Gastroesophageal sphincter (tissue), 4 donors: ENCODE measurements at regions not wholly inside any gene's neighbourhood (a gene's known extent, or its start where the extent isn't known, plus 50 kb on each side); places are given as distances from the start of the nearest gene placed in this dataset.

Experiments used
- ATAC-seq: fragments of 150-250 bp; one replicate; pipeline ENCODE4 v1.9.1; 2016; ENCODE audit warnings: mild to moderate bottlenecking, moderate library complexity
- H3K27ac ChIP-seq, 4 donors: fragments of 200-600 bp; sonication (generic) in 3 of 4; 1 replicate in 3 of 4; 2 replicates in 1 of 4; pipeline ENCODE4 v1.5.1; 2016 to 2019
- H3K27me3 ChIP-seq: fragments of 200-600 bp; sonication (generic); one replicate; pipeline ENCODE4 v1.5.1; 2019
- H3K36me3 ChIP-seq, 2 donors: fragments of 200-600 bp; sonication (generic); one replicate each; pipeline ENCODE4 v1.5.1; 2019; ENCODE audit warnings: control low read depth in 1 of 2
- H3K4me1 ChIP-seq, 3 donors: fragments of 200-600 bp; sonication (generic); 1 replicate in 2 of 3; 2 replicates in 1 of 3; pipeline ENCODE4 v1.5.1; 2016 to 2019; ENCODE audit warnings: control low read depth in 2 of 3
- H3K4me3 ChIP-seq, 2 donors: fragments of 200-600 bp; sonication (generic); one replicate each; pipeline ENCODE4 v1.5.1; 2019; ENCODE audit warnings: mild to moderate bottlenecking in 1 of 2, moderate library complexity in 1 of 2
- H3K9me3 ChIP-seq, 3 donors: fragments of 200-600 bp; sonication (generic); one replicate each; pipeline ENCODE4 v1.5.1; 2017 to 2019; ENCODE audit warnings: control low read depth in 2 of 3
- CTCF ChIP-seq, 4 experiments: fragments of 200-600 bp in 2 of 4; fragments of 450-650 bp in 2 of 4; sonication (generic) in 1 of 4; IDR thresholded peaks; one replicate each; pipeline ENCODE4 v1.5.1; 2017 to 2019; ENCODE audit warnings: antibody characterized with exemption in 4 of 4, mild to moderate bottlenecking in 2 of 4, moderate library complexity in 2 of 4
- EP300 ChIP-seq: sonication (generic); formaldehyde crosslinking; IDR thresholded peaks from one replicate; pipeline ENCODE4 v1.6.1; 2017; ENCODE audit warnings: antibody characterized with exemption, mild to moderate bottlenecking
- POLR2A ChIP-seq, 2 donors: fragments of 450-650 bp; IDR thresholded peaks; one replicate each; pipeline ENCODE4 v1.6.1; 2017; ENCODE audit warnings: antibody characterized with exemption in 2 of 2, mild to moderate bottlenecking in 2 of 2, moderate library complexity in 1 of 2
- POLR2AphosphoS5 ChIP-seq: sonication (generic); formaldehyde crosslinking; IDR thresholded peaks from one replicate; pipeline ENCODE4 v1.6.1; 2017; ENCODE audit warnings: antibody characterized with exemption
- WGBS, 2 donors: methylation state at CpG; one replicate each; pipeline ENCODE4 v1.1.5; 2018; ENCODE audit warnings: low coverage in 1 of 2; 5-methylcytosine and 5-hydroxymethylcytosine counted together

- Histone ChIP-seq H3K4me1 (no peaks in the 10 kb centered on the region), H3K9me3 (no peaks in the 10 kb centered on the region), H3K27ac (no peak overlapping the region), H3K27me3 (no peaks in the 10 kb centered on the region), H3K4me3 (no peak overlapping the region), H3K36me3 (no peaks in the 10 kb centered on the region)
- 49 to 64% methylated on average over 5 to 6 of the region's 9 CpGs for WGBS, 2 donors
- TF ChIP-seq POLR2A (IDR thresholded peaks at IDR 0.05) (no peak), CTCF (IDR thresholded peaks at IDR 0.05) (no peak), POLR2AphosphoS5 (no peak), EP300 (no peak)
- ATAC-seq = no peak
Observed at GRCh38 chrX:16023790-16024734, 99.3 kb upstream of the GRPR start.

- TF ChIP-seq POLR2A (IDR thresholded peaks at IDR 0.05) (no peak), EP300 (no peak), POLR2AphosphoS5 (no peak), CTCF (IDR thresholded peaks at IDR 0.05) (no peak)
- 67% methylated on average over 1 of the region's 1 CpG for WGBS, 2 donors
- Histone ChIP-seq H3K36me3 (no peaks in the 10 kb centered on the region), H3K27ac (no peak overlapping the region), H3K4me3 (no peak overlapping the region), H3K27me3 (no peaks in the 10 kb centered on the region), H3K4me1 (no peaks in the 10 kb centered on the region), H3K9me3 (no peaks in the 10 kb centered on the region)
- ATAC-seq = no peak
Observed at GRCh38 chrX:16022580-16023200, 100.7 kb upstream of the GRPR start.

GRCh38 chrX:16018291-16018690 is 105.1 kb upstream of the GRPR start:
- no peaks in the 10 kb centered on the region for H3K27me3 ChIP-seq
- no peak overlapping the region for H3K4me3 ChIP-seq
- no peaks in the 10 kb centered on the region for H3K9me3 ChIP-seq
- H3K36me3 ChIP-seq = no peaks in the 10 kb centered on the region
- H3K4me1 ChIP-seq = no peaks in the 10 kb centered on the region
- TF ChIP-seq EP300 = no peak
- TF ChIP-seq POLR2AphosphoS5 = no peak
- TF ChIP-seq POLR2A (IDR thresholded peaks at IDR 0.05) = no peak
- TF ChIP-seq CTCF (IDR thresholded peaks at IDR 0.05) = no peak
- no peak overlapping the region for H3K27ac ChIP-seq
- ATAC-seq = no peak

GRCh38 chrX:16014171-16014570 is 109.2 kb upstream of the GRPR start:
- ATAC-seq = no peak
- Histone ChIP-seq H3K27me3 (no peaks in the 10 kb centered on the region), H3K36me3 (no peaks in the 10 kb centered on the region), H3K4me1 (no peaks in the 10 kb centered on the region), H3K4me3 (no peak overlapping the region), H3K27ac (no peak overlapping the region), H3K9me3 (no peaks in the 10 kb centered on the region)
- TF ChIP-seq EP300 = no peak
- TF ChIP-seq CTCF (IDR thresholded peaks at IDR 0.05) = no peak
- no peak for TF ChIP-seq POLR2A (IDR thresholded peaks at IDR 0.05)
- TF ChIP-seq POLR2AphosphoS5 = no peak

GRCh38 chrX:16012250-16012649 is 111.1 kb upstream of the GRPR start:
- no peak for TF ChIP-seq POLR2A (IDR thresholded peaks at IDR 0.05)
- no peak for TF ChIP-seq EP300
- no peak for TF ChIP-seq POLR2AphosphoS5
- no peak for TF ChIP-seq CTCF (IDR thresholded peaks at IDR 0.05)
- no peaks in the 10 kb centered on the region for H3K27me3 ChIP-seq
- H3K36me3 ChIP-seq = no peaks in the 10 kb centered on the region
- 87 to 100% methylated on average over 1 of the region's 1 CpG for WGBS, 2 donors
- no peaks in the 10 kb centered on the region for H3K4me1 ChIP-seq
- H3K9me3 ChIP-seq = no peaks in the 10 kb centered on the region
- no peak overlapping the region for H3K27ac ChIP-seq
- ATAC-seq = no peak
- no peak overlapping the region for H3K4me3 ChIP-seq
